Keratinocyte (primary cell): ENCODE measurements at regions not wholly inside any gene's neighbourhood (a gene's known extent, or its start where the extent isn't known, plus 50 kb on each side); places are given as distances from the start of the nearest gene placed in this dataset.

ENCODE experiments used
- DNase-seq: peaks from one replicate; pipeline ENCODE4 v3.0.0-alpha.2; 2011; ENCODE audit warnings: low read depth, missing footprints, low spot score
- FAIRE-seq: peaks from 2 replicates; lab custom pipeline; 2011; peaks lifted over from hg19 to GRCh38; lab: Jason Lieb, UNC
- H2AFZ ChIP-seq: 2 replicates; pipeline ENCODE4 v1.6.0; 2012; ENCODE audit warnings: low read length, control low read depth, inconsistent platforms; ENCODE audit not compliant: control insufficient read depth
- H3K27ac ChIP-seq: 2 replicates; pipeline ENCODE4 v1.5.1; 2011; ENCODE audit warnings: low read length; ENCODE audit not compliant: control insufficient read depth, insufficient read depth
- H3K27me3 ChIP-seq: 3 replicates; pipeline ENCODE4 v1.6.0; 2011; ENCODE audit warnings: low read length; ENCODE audit not compliant: control insufficient read depth, insufficient read depth; ENCODE audit errors: extremely low read depth
- H3K36me3 ChIP-seq, 2 experiments: 2 replicates in 1 of 2; 3 replicates in 1 of 2; pipeline ENCODE4 v1.5.1; 2011; ENCODE audit warnings: low read length in 2 of 2, mild to moderate bottlenecking in 1 of 2; ENCODE audit not compliant: control insufficient read depth in 2 of 2, insufficient read depth in 2 of 2; ENCODE audit errors: extremely low read depth in 1 of 2
- H3K4me1 ChIP-seq: 3 replicates; pipeline ENCODE4 v1.5.1; 2011; ENCODE audit warnings: low read length; ENCODE audit not compliant: control insufficient read depth, insufficient read depth; ENCODE audit errors: extremely low read depth
- H3K4me2 ChIP-seq: 3 replicates; pipeline ENCODE4 v1.6.0; 2011; ENCODE audit warnings: low read depth, low read length; ENCODE audit not compliant: control insufficient read depth, insufficient read depth; ENCODE audit errors: extremely low read depth
- H3K4me3 ChIP-seq, 3 experiments: fragments of 200-600 bp in 1 of 3; sonication (generic) in 1 of 3; 2 replicates in 2 of 3; 3 replicates in 1 of 3; pipeline ENCODE4 v1.5.1; 2011 to 2016; ENCODE audit warnings: low read length in 3 of 3, mild to moderate bottlenecking in 3 of 3, control low read depth in 2 of 3, inconsistent platforms in 1 of 3, low read depth in 1 of 3, mixed read lengths in 1 of 3, mixed run types in 1 of 3, moderate library complexity in 1 of 3; ENCODE audit not compliant: control insufficient read depth in 2 of 3, insufficient read depth in 2 of 3; ENCODE audit errors: extremely low read depth in 1 of 3
- H3K79me2 ChIP-seq: 2 replicates; pipeline ENCODE4 v1.6.0; 2012; ENCODE audit warnings: low read length; ENCODE audit not compliant: control insufficient read depth, insufficient read depth
- H3K9ac ChIP-seq: 3 replicates; pipeline ENCODE4 v1.6.0; 2011; ENCODE audit warnings: low read length; ENCODE audit not compliant: control insufficient read depth, insufficient read depth; ENCODE audit errors: extremely low read depth
- H3K9me1 ChIP-seq: 3 replicates; pipeline ENCODE4 v1.6.0; 2011; ENCODE audit warnings: low read length; ENCODE audit not compliant: control insufficient read depth, insufficient read depth; ENCODE audit errors: extremely low read depth
- H3K9me3 ChIP-seq: 2 replicates; pipeline ENCODE4 v1.5.1; 2012; ENCODE audit warnings: low read depth, low read length; ENCODE audit not compliant: control insufficient read depth
- H4K20me1 ChIP-seq: 3 replicates; pipeline ENCODE4 v1.6.0; 2011; ENCODE audit warnings: low read length; ENCODE audit not compliant: control insufficient read depth, insufficient read depth; ENCODE audit errors: extremely low read depth
- CTCF ChIP-seq, 3 experiments: IDR thresholded peaks in 1 of 3; conservative IDR thresholded peaks in 1 of 3; optimal IDR thresholded peaks in 1 of 3; 2 replicates in 2 of 3; 3 replicates in 1 of 3; pipeline versions ENCODE3 to v1.5.1; 2011; ENCODE audit warnings: low read length in 3 of 3, mild to moderate bottlenecking in 3 of 3, moderate library complexity in 2 of 3, control low read depth in 1 of 3, inconsistent platforms in 1 of 3; ENCODE audit not compliant: insufficient read depth in 2 of 3; ENCODE audit errors: extremely low read depth in 1 of 3
- EZH2 ChIP-seq: IDR thresholded peaks from one replicate; pipeline ENCODE4 v1.6.1; 2012; ENCODE audit warnings: inconsistent platforms, mild to moderate bottlenecking, low read length, moderate library complexity
- dilution Hi-C: fragments of 300-500 bp; cut with MboI; formaldehyde crosslinking; loops from one replicate; pipeline ENCODE4 v1.7.0; 2020; ENCODE audit warnings: low sequenced_read_pairs; ENCODE audit not compliant: extremely low pct_ligation_motif_present

GRCh38 chr2:107558295-107558694 lies 268.4 kb upstream of the RGPD4 start:
- Histone ChIP-seq H3K9me3 (no peaks in the 10 kb centered on the region), H3K4me2 (no peak overlapping the region), H3K79me2 (no peaks in the 10 kb centered on the region), H3K27me3 (no peaks in the 10 kb centered on the region), H3K27ac (no peak overlapping the region), H2AFZ (no peak overlapping the region), H3K4me1 (no peaks in the 10 kb centered on the region), H3K9me1 (no peaks in the 10 kb centered on the region), H3K4me3 (no peak overlapping the region), H3K9ac (no peak overlapping the region), H4K20me1 (no peaks in the 10 kb centered on the region), H3K36me3 (no peaks in the 10 kb centered on the region)
- no peak for TF ChIP-seq CTCF (optimal IDR thresholded peaks at IDR 0.05 in 1 of 3, IDR thresholded peaks at IDR 0.05 in 1 of 3, conservative IDR thresholded peaks at IDR 0.05 in 1 of 3; ENCODE audit: extremely low read depth in 1 of 3, insufficient read depth in 2 of 3, low read length in 3 of 3)
- TF ChIP-seq EZH2, result no peak
- dilution Hi-C loops, result no loop called here
- DNase-seq (no peak), FAIRE-seq (no peak)

GRCh38 chr2:107569496-107569895 lies 257.2 kb upstream of the RGPD4 start:
- Histone ChIP-seq H3K27me3 (no peaks in the 10 kb centered on the region), H3K9me1 (no peaks in the 10 kb centered on the region), H3K9me3 (no peaks in the 10 kb centered on the region), H3K4me2 (no peak overlapping the region), H3K36me3 (no peaks in the 10 kb centered on the region), H3K4me3 (no peak overlapping the region), H3K4me1 (no peaks in the 10 kb centered on the region), H3K27ac (no peak overlapping the region), H4K20me1 (no peaks in the 10 kb centered on the region), H3K79me2 (no peaks in the 10 kb centered on the region), H2AFZ (no peak overlapping the region), H3K9ac (no peak overlapping the region)
- FAIRE-seq, result no peak
- dilution Hi-C loops, result no loop called here
- TF ChIP-seq EZH2 (no peak), CTCF (optimal IDR thresholded peaks at IDR 0.05 in 1 of 3, IDR thresholded peaks at IDR 0.05 in 1 of 3, conservative IDR thresholded peaks at IDR 0.05 in 1 of 3; ENCODE audit: extremely low read depth in 1 of 3, insufficient read depth in 2 of 3, low read length in 3 of 3) (no peak)
- no peak for DNase-seq
